ENCODE measurements at regions not wholly inside any gene's neighbourhood (a gene's known extent, or its start where the extent isn't known, plus 50 kb on each side); places are given as distances from the start of the nearest gene placed in this dataset.

DNA sequence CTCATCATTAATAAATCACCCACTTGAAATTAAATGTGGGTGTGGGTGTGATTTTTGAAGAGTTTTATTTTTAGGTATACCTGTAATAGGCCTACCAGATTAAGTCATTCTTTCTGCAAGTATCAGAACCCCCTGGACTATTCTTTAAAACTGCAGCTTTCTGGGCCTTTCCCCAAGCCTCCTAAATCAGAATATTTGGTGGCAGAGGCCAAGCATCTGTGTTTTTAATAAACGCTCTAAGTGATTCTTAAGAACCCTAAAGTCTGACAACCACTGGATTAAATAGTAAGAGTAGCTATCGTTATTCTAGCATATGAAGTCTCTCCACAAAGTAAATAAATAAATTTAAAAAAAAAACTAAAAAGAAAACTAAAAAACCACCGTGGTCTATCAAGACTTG, 703.0 kb upstream of the NRP1 start:
- TF ChIP-seq, protein P1, sequence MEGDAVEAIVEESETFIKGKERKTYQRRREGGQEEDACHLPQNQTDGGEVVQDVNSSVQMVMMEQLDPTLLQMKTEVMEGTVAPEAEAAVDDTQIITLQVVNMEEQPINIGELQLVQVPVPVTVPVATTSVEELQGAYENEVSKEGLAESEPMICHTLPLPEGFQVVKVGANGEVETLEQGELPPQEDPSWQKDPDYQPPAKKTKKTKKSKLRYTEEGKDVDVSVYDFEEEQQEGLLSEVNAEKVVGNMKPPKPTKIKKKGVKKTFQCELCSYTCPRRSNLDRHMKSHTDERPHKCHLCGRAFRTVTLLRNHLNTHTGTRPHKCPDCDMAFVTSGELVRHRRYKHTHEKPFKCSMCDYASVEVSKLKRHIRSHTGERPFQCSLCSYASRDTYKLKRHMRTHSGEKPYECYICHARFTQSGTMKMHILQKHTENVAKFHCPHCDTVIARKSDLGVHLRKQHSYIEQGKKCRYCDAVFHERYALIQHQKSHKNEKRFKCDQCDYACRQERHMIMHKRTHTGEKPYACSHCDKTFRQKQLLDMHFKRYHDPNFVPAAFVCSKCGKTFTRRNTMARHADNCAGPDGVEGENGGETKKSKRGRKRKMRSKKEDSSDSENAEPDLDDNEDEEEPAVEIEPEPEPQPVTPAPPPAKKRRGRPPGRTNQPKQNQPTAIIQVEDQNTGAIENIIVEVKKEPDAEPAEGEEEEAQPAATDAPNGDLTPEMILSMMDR (IDR thresholded peaks at IDR 0.05; ENCODE audit: borderline replicate concordance, extremely low read depth, low read length, poor library complexity, severe bottlenecking): no peak
- TF ChIP-seq EZH2 (IDR thresholded peaks at IDR 0.05; ENCODE audit: borderline replicate concordance, low read depth, low read length, severe bottlenecking): no peak
